IMR-90 (cell line): ENCODE measurements at regions not wholly inside any gene's neighbourhood (a gene's known extent, or its start where the extent isn't known, plus 50 kb on each side); places are given as distances from the start of the nearest gene placed in this dataset.

ENCODE experiments used
- ATAC-seq: fragments of 200-7000 bp; cut with Tn5 transposase; 2 replicates; pipeline ENCODE4 v1.9.1; 2020; ENCODE audit warnings: low read depth, mild to moderate bottlenecking, moderate library complexity
- BruUV-seq: library from RNA; stranded (reverse); fragments of 400-500 nt; replicated peaks from 2 replicates; lab custom pipeline; 2021; lab: Mats Ljungman, UMichigan
- CTCF ChIA-PET: fragments of 300-600 bp; formaldehyde crosslinking; extraction: SDS; loops from one replicate; lab custom pipeline; 2021; ENCODE audit warnings: antibody characterized with exemption; lab: Yijun Ruan, JAX
- POLR2A ChIA-PET: fragments of 300-600 bp; sonication (Branson Sonifier 250); formaldehyde crosslinking; loops from one replicate; lab custom pipeline; 2022; ENCODE audit warnings: antibody characterized with exemption; ENCODE audit not compliant: unreplicated experiment; lab: Charles Lee
- DNase-seq: peaks from one replicate; pipeline ENCODE4 v3.0.0; 2013
- H2AFZ ChIP-seq: replicated peaks from 2 replicates; pipeline ENCODE3; 2013; ENCODE audit warnings: low read length, mild to moderate bottlenecking; ENCODE audit not compliant: poor library complexity
- H2AK5ac ChIP-seq: 2 replicates; pipeline ENCODE4 v1.6.1; 2013; ENCODE audit warnings: low read depth, low read length, inconsistent platforms
- H2AK9ac ChIP-seq: replicated peaks from 2 replicates; pipeline ENCODE3; 2013; ENCODE audit warnings: mild to moderate bottlenecking, low read depth, low read length, moderate library complexity; ENCODE audit not compliant: poor library complexity
- H2BK120ac ChIP-seq: 2 replicates; pipeline ENCODE4 v1.6.1; 2013; ENCODE audit warnings: low read depth, low read length, inconsistent platforms
- H2BK15ac ChIP-seq: 3 replicates; pipeline ENCODE4 v1.6.1; 2013; ENCODE audit warnings: low read depth, low read length, inconsistent platforms
- H2BK20ac ChIP-seq: 2 replicates; pipeline ENCODE4 v1.6.1; 2013; ENCODE audit warnings: low read depth, mild to moderate bottlenecking, inconsistent platforms, low read length, moderate library complexity
- H2BK5ac ChIP-seq: 2 replicates; pipeline ENCODE4 v1.6.1; 2013; ENCODE audit warnings: mild to moderate bottlenecking, low read depth, low read length, inconsistent platforms; ENCODE audit not compliant: poor library complexity, severe bottlenecking
- H3K14ac ChIP-seq: replicated peaks from 2 replicates; pipeline ENCODE4 v1.6.1; 2013; ENCODE audit warnings: low read depth, low read length, inconsistent platforms
- H3K18ac ChIP-seq: 2 replicates; pipeline ENCODE4 v1.6.1; 2013; ENCODE audit warnings: low read depth, low read length, control low read depth
- H3K23ac ChIP-seq: 2 replicates; pipeline ENCODE4 v1.6.1; 2013; ENCODE audit warnings: low read depth, low read length, inconsistent platforms
- H3K27ac ChIP-seq: 2 replicates; pipeline ENCODE4 v1.5.1; 2013; ENCODE audit warnings: mild to moderate bottlenecking, control low read depth, low read length; ENCODE audit not compliant: insufficient read depth
- H3K27me3 ChIP-seq: 2 replicates; pipeline ENCODE4 v1.6.1; 2013; ENCODE audit warnings: low read length; ENCODE audit not compliant: control insufficient read depth, insufficient read depth
- H3K36me3 ChIP-seq: 2 replicates; pipeline ENCODE4 v1.6.1; 2013; ENCODE audit warnings: low read length, mixed read lengths; ENCODE audit not compliant: control insufficient read depth, insufficient read depth
- H3K4ac ChIP-seq: 2 replicates; pipeline ENCODE4 v1.6.1; 2013; ENCODE audit warnings: low read depth, low read length, inconsistent platforms
- H3K4me1 ChIP-seq: 2 replicates; pipeline ENCODE4 v1.6.1; 2013; ENCODE audit warnings: low read length, mixed read lengths; ENCODE audit not compliant: control insufficient read depth, insufficient read depth
- H3K4me2 ChIP-seq: 2 replicates; pipeline ENCODE4 v1.6.1; 2013; ENCODE audit warnings: low read depth, mild to moderate bottlenecking, control low read depth, low read length, moderate library complexity
- H3K4me3 ChIP-seq: 2 replicates; pipeline ENCODE4 v1.5.1; 2013; ENCODE audit warnings: low read depth, mild to moderate bottlenecking, control low read depth, low read length, moderate library complexity; ENCODE audit not compliant: insufficient read depth
- H3K56ac ChIP-seq: 2 replicates; pipeline ENCODE4 v1.6.1; 2013; ENCODE audit warnings: low read length, inconsistent platforms; ENCODE audit not compliant: insufficient read depth; ENCODE audit errors: extremely low read depth
- H3K79me1 ChIP-seq, 2 experiments: 2 replicates each; pipeline ENCODE4 v1.6.1; 2013; ENCODE audit warnings: low read length in 2 of 2, inconsistent platforms in 1 of 2, low read depth in 1 of 2
- H3K9ac ChIP-seq: 2 replicates; pipeline ENCODE4 v1.6.1; 2013; ENCODE audit warnings: low read depth, low read length, control low read depth
- H3K9me1 ChIP-seq: 2 replicates; pipeline ENCODE4 v1.6.1; 2013; ENCODE audit warnings: low read length, inconsistent platforms; ENCODE audit not compliant: insufficient read depth
- H3K9me3 ChIP-seq: 2 replicates; pipeline ENCODE4 v1.6.1; 2013; ENCODE audit warnings: low read length; ENCODE audit not compliant: control insufficient read depth, insufficient read depth
- H4K20me1 ChIP-seq: 2 replicates; pipeline ENCODE4 v1.6.1; 2013; ENCODE audit warnings: low read length, inconsistent platforms; ENCODE audit not compliant: insufficient read depth
- H4K5ac ChIP-seq: 2 replicates; pipeline ENCODE4 v1.6.1; 2013; ENCODE audit warnings: mild to moderate bottlenecking, low read depth, low read length, control low read depth
- H4K8ac ChIP-seq, 2 experiments: 2 replicates each; pipeline ENCODE4 v1.6.1; 2013; ENCODE audit warnings: low read depth in 2 of 2, low read length in 2 of 2, control low read depth in 1 of 2, inconsistent platforms in 1 of 2
- H4K91ac ChIP-seq: 2 replicates; pipeline ENCODE4 v1.6.1; 2013; ENCODE audit warnings: low read depth, low read length, inconsistent platforms; ENCODE audit not compliant: insufficient read depth
- ELK1 ChIP-seq: fragments of 150-350 bp; IDR thresholded peaks from 2 replicates; pipeline ENCODE4 v1.6.1; 2016; ENCODE audit warnings: low read depth, mild to moderate bottlenecking, low read length, moderate library complexity, borderline replicate concordance
- MAZ ChIP-seq: IDR thresholded peaks from 2 replicates; pipeline ENCODE4 v1.6.1; 2012; ENCODE audit warnings: low read depth, mild to moderate bottlenecking, low read length, improper control_type of control experiment, moderate library complexity, borderline replicate concordance
- RCOR1 ChIP-seq: IDR thresholded peaks from 2 replicates; pipeline ENCODE4 v1.6.1; 2012; ENCODE audit warnings: mild to moderate bottlenecking, low read length, improper control_type of control experiment; ENCODE audit not compliant: insufficient replicate concordance
- RFX5 ChIP-seq: IDR thresholded peaks from 2 replicates; pipeline ENCODE4 v1.8.0; 2012; ENCODE audit warnings: low read depth, mild to moderate bottlenecking, low read length, moderate library complexity
- USF2 ChIP-seq: fragments of 150-350 bp; IDR thresholded peaks from 2 replicates; pipeline ENCODE4 v1.6.1; 2017; ENCODE audit warnings: mild to moderate bottlenecking, antibody characterized with exemption, low read length, low read depth
- WGBS, 2 experiments: methylation state at CpG; one replicate each; pipeline versions ENCODE4 v1.1.5 to v1.1.7; 2013; ENCODE audit warnings: missing lambda C conversion rate in 2 of 2; ENCODE audit not compliant: insufficient read length in 1 of 2; ENCODE audit errors: extremely low coverage in 2 of 2; 5-methylcytosine and 5-hydroxymethylcytosine counted together
- dilution Hi-C: fragments of 300-500 bp; cut with HindIII; formaldehyde crosslinking; loops from one replicate; pipeline ENCODE4 v1.14.3; 2018; ENCODE audit warnings: low sequenced_read_pairs; ENCODE audit not compliant: unreplicated experiment
- in situ Hi-C: fragments of 300-500 bp; cut with MboI; formaldehyde crosslinking; loops from 3 replicates; pipeline ENCODE4 v1.14.3; 2019; ENCODE audit warnings: low sequenced_read_pairs, inconsistent platforms, mixed read lengths
- intact Hi-C: fragments of 100-400 bp; cut with micrococcal nuclease; formaldehyde crosslinking; loops from 2 replicates; pipeline ENCODE4 v1.10.0; 2022

GRCh38 chr5:174453690-174454089, 270.7 kb upstream of the MSX2 start:
- no peak overlapping the region for H3K23ac ChIP-seq
- intact Hi-C loops: no loop called here
- no peaks in the 10 kb centered on the region for H3K4me1 ChIP-seq
- H2AK5ac ChIP-seq: no peak overlapping the region
- H4K5ac ChIP-seq: no peak overlapping the region
- no peaks in the 10 kb centered on the region for H3K9me1 ChIP-seq
- H3K27ac ChIP-seq: no peak overlapping the region
- no peak overlapping the region for H3K56ac ChIP-seq
- no peak overlapping the region for H3K18ac ChIP-seq
- no peak overlapping the region for H2AFZ ChIP-seq
- no TSS peak for BruUV-seq
- peaks cover 4% of the 10 kb centered on the region for H3K27me3 ChIP-seq
- no peak overlapping the region for H3K9ac ChIP-seq
- H3K4me3 ChIP-seq: no peak overlapping the region
- H2BK5ac ChIP-seq: no peak overlapping the region
- H3K9me3 ChIP-seq: no peaks in the 10 kb centered on the region
- no CpG with 5 or more reads among the region's 2 CpGs for WGBS, 2 experiments
- H3K79me1 ChIP-seq: no peaks in the 10 kb centered on the region
- dilution Hi-C loops: no loop called here
- H4K91ac ChIP-seq: no peak overlapping the region
- H3K36me3 ChIP-seq: no peaks in the 10 kb centered on the region
- no peak overlapping the region for H3K14ac ChIP-seq
- H3K4ac ChIP-seq: no peak overlapping the region
- ATAC-seq (no peak), DNase-seq (no peak)
- H4K20me1 ChIP-seq: no peaks in the 10 kb centered on the region
- ChIA-PET CTCF (interaction anchor here (1.1 kb wide), 1 partner anchor 11 kb away, joined by 4 read pairs; no protein-coding TSS in a partner anchor), POLR2A (no interaction called here)
- no peak overlapping the region for H2AK9ac ChIP-seq
- TF ChIP-seq RCOR1: no peak
- TF ChIP-seq RFX5: no peak
- TF ChIP-seq MAZ: no peak
- no peak for TF ChIP-seq USF2
- TF ChIP-seq ELK1: no peak
- no peak overlapping the region for H2BK20ac ChIP-seq
- in situ Hi-C loops: no loop called here
- no peak overlapping the region for H2BK120ac ChIP-seq
- no peak overlapping the region for H4K8ac ChIP-seq
- H3K4me2 ChIP-seq: no peak overlapping the region
- no peak overlapping the region for H2BK15ac ChIP-seq
